ENCODE measurements at regions not wholly inside any gene's neighbourhood (a gene's known extent, or its start where the extent isn't known, plus 50 kb on each side); places are given as distances from the start of the nearest gene placed in this dataset.

GRCh38 chr14:100416921-100417860 lies 94.1 kb downstream of the SLC25A47 start:
- TF ChIP-seq CTCF (IDR thresholded peaks at IDR 0.05; ENCODE audit: low read depth, low read length) (no peak), POLR2A (IDR thresholded peaks at IDR 0.05; ENCODE audit: extremely low read depth, insufficient read length) (no peak)
